WTC11 (cell line): ENCODE measurements at regions not wholly inside any gene's neighbourhood (a gene's known extent, or its start where the extent isn't known, plus 50 kb on each side); places are given as distances from the start of the nearest gene placed in this dataset.

Experiments used
- ATAC-seq: fragments of 200-7000 bp; cut with Tn5 transposase; 2 replicates; pipeline ENCODE4 v1.10.0; 2021; ENCODE audit warnings: mild to moderate bottlenecking, moderate library complexity
- CTCF ChIA-PET: fragments of 300-600 bp; sonication (Branson Sonifier 250); formaldehyde crosslinking; loops from one replicate; lab custom pipeline; 2021; ENCODE audit warnings: antibody characterized with exemption; lab: Charles Lee
- POLR2A ChIA-PET: fragments of 350-600 bp; sonication (Branson Sonifier 250); formaldehyde crosslinking; loops from one replicate; lab custom pipeline; 2021; ENCODE audit warnings: antibody characterized with exemption; lab: Charles Lee
- DNase-seq: peaks from one replicate; pipeline ENCODE4 v3.0.0; 2021; ENCODE audit warnings: low spot score
- H3K27ac Mint-ChIP-seq: 2 replicates; pipeline ENCODE4 v1.8.0; 2021; ENCODE audit warnings: mixed read lengths
- H3K27me3 Mint-ChIP-seq: 2 replicates; pipeline ENCODE4 v1.8.0; 2021; ENCODE audit warnings: low read depth, mild to moderate bottlenecking, moderate library complexity, mixed read lengths
- H3K36me3 Mint-ChIP-seq: 2 replicates; pipeline ENCODE4 v1.8.0; 2021; ENCODE audit warnings: mixed read lengths
- H3K4me1 Mint-ChIP-seq: 2 replicates; pipeline ENCODE4 v1.8.0; 2022; ENCODE audit warnings: mixed read lengths
- H3K4me3 Mint-ChIP-seq: 2 replicates; pipeline ENCODE4 v1.8.0; 2021; ENCODE audit warnings: mild to moderate bottlenecking, moderate library complexity, mixed read lengths
- H3K9me3 Mint-ChIP-seq: 2 replicates; pipeline ENCODE4 v1.8.0; 2021; ENCODE audit warnings: mixed read lengths
- CBFB ChIP-seq: sonication (generic); formaldehyde crosslinking; IDR thresholded peaks from 2 replicates; pipeline ENCODE4 v1.8.1; 2022; ENCODE audit warnings: mild to moderate bottlenecking, low read depth, missing genetic modification reagents
- E2F1 ChIP-seq: sonication (generic); formaldehyde crosslinking; IDR thresholded peaks from 2 replicates; pipeline ENCODE4 v1.8.0; 2022; ENCODE audit warnings: mild to moderate bottlenecking, missing genetic modification reagents
- HMGA2 ChIP-seq: fragments of 250-450 bp; sonication (Bioruptor Pico); IDR thresholded peaks from 2 replicates; pipeline ENCODE4 v1.4.0; 2021; ENCODE audit warnings: mild to moderate bottlenecking, moderate library complexity
- NR3C1 ChIP-seq: sonication (generic); formaldehyde crosslinking; conservative IDR thresholded peaks from 2 replicates; pipeline ENCODE4 v1.8.1; 2023; ENCODE audit warnings: low read depth, mild to moderate bottlenecking, missing genetic modification reagents
- PREB ChIP-seq: sonication (generic); formaldehyde crosslinking; IDR thresholded peaks from 2 replicates; pipeline ENCODE4 v1.8.1; 2022; ENCODE audit warnings: mild to moderate bottlenecking, missing genetic modification reagents, moderate library complexity, borderline replicate concordance
- TEAD4 ChIP-seq: sonication (generic); formaldehyde crosslinking; IDR thresholded peaks from 2 replicates; pipeline ENCODE4 v1.8.0; 2022; ENCODE audit warnings: mild to moderate bottlenecking, missing genetic modification reagents
- ZBTB21 ChIP-seq: sonication (generic); formaldehyde crosslinking; IDR thresholded peaks from 2 replicates; pipeline ENCODE4 v1.8.1; 2023; ENCODE audit warnings: mild to moderate bottlenecking, missing genetic modification reagents, borderline replicate concordance
- ZMAT4 ChIP-seq: fragments of 250-450 bp; sonication (Bioruptor Pico); IDR thresholded peaks from 2 replicates; pipeline ENCODE4 v1.9.0; 2021; ENCODE audit warnings: mild to moderate bottlenecking
- ZNF232 ChIP-seq: sonication (generic); formaldehyde crosslinking; IDR thresholded peaks from 2 replicates; pipeline ENCODE4 v1.8.0; 2022; ENCODE audit warnings: mild to moderate bottlenecking, missing genetic modification reagents
- ZNF396 ChIP-seq: fragments of 250-450 bp; sonication (Bioruptor Pico); IDR thresholded peaks from 2 replicates; pipeline ENCODE4 v1.8.0; 2021; ENCODE audit warnings: mild to moderate bottlenecking, moderate library complexity, borderline replicate concordance
- ZNF532 ChIP-seq: fragments of 250-450 bp; sonication (Bioruptor Pico); IDR thresholded peaks from 2 replicates; pipeline ENCODE4 v1.9.0; 2021; ENCODE audit warnings: mild to moderate bottlenecking, borderline replicate concordance
- TF ChIP-seq, protein P1 (sequence below): sonication (generic); formaldehyde crosslinking; conservative IDR thresholded peaks from 2 replicates; pipeline ENCODE4 v1.8.1; 2022; ENCODE audit warnings: mild to moderate bottlenecking, missing genetic modification reagents
- TF ChIP-seq, protein P2 (sequence below): sonication (generic); formaldehyde crosslinking; IDR thresholded peaks from 2 replicates; pipeline ENCODE4 v1.8.0; 2022; ENCODE audit warnings: mild to moderate bottlenecking, missing genetic modification reagents
- TF ChIP-seq, protein P3 (sequence below): sonication (generic); formaldehyde crosslinking; IDR thresholded peaks from 2 replicates; pipeline ENCODE4 v1.8.1; 2023; ENCODE audit warnings: mild to moderate bottlenecking, missing genetic modification reagents, moderate library complexity
- TF ChIP-seq, protein P4 (sequence below): sonication (generic); formaldehyde crosslinking; IDR thresholded peaks from 2 replicates; pipeline ENCODE4 v1.8.0; 2022; ENCODE audit warnings: missing genetic modification reagents
- TF ChIP-seq, protein P5 (sequence below): fragments of 250-450 bp; sonication (Bioruptor Pico); IDR thresholded peaks from 2 replicates; pipeline ENCODE4 v1.9.0; 2021; ENCODE audit warnings: mild to moderate bottlenecking

- TF ChIP-seq, protein P1, sequence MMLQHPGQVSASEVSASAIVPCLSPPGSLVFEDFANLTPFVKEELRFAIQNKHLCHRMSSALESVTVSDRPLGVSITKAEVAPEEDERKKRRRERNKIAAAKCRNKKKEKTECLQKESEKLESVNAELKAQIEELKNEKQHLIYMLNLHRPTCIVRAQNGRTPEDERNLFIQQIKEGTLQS (CRISPR knock-in tag): no peak
- TF ChIP-seq PREB (CRISPR knock-in tag): no peak
Observed at GRCh38 chr6:167578371-167578901, 248.3 kb upstream of the AFDN start (continued).

DNA sequence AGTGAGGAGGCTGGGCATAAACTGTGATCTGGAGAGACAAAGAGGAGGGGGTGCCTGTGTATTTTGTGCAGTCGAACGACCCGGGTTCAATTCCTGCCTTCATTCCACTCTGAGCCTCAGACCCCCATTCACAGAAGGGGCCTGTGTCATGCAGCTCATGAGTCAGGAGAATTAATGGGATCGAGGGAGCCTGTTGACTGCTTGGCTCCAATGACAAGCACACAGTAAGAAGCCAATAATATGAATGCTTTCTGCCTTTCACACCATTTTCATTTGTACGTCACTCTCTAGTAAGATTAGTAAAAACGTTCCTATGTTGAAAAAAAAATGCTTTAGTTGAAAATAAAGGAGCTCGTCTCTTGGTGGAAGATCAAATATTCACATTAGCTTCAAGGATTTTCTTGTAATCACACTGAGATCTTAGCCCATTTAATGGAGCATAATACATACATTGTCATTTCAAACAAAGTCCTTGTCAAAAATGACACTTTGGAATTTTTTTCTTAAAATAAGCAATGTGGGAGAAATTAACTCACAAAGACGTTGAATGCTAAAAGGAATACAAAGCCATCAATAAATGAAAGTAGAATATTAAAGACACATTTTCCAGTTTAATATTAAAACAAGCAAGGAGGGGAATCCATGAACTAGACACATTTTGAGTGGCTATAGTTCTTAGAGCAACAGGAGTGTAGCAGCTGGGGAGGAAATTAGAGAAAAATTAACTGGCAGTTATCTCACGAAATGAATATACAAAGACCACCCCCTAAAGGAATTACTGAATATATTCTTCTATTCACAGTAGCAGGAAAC lies 246.7 kb upstream of the AFDN start:
- peaks cover 19% of the 10 kb centered on the region for H3K9me3 Mint-ChIP-seq
- H3K4me3 Mint-ChIP-seq: no peak overlapping the region
- no peak for ATAC-seq
- peaks cover 2% of the 10 kb centered on the region; the same call in 1 of the 2 replicates for H3K36me3 Mint-ChIP-seq
- H3K4me1 Mint-ChIP-seq: peaks cover 11% of the 10 kb centered on the region; the same call in 1 of the 2 replicates
- CTCF ChIA-PET: no interaction called here
- DNase-seq: no peak
- no peak overlapping the region for H3K27ac Mint-ChIP-seq
- peaks cover 4% of the 10 kb centered on the region for H3K27me3 Mint-ChIP-seq
- POLR2A ChIA-PET: interaction anchor here (0.5 kb wide), 1 partner anchor 65 kb away, joined by 4 read pairs; no protein-coding TSS in a partner anchor
- TF ChIP-seq, protein P2, sequence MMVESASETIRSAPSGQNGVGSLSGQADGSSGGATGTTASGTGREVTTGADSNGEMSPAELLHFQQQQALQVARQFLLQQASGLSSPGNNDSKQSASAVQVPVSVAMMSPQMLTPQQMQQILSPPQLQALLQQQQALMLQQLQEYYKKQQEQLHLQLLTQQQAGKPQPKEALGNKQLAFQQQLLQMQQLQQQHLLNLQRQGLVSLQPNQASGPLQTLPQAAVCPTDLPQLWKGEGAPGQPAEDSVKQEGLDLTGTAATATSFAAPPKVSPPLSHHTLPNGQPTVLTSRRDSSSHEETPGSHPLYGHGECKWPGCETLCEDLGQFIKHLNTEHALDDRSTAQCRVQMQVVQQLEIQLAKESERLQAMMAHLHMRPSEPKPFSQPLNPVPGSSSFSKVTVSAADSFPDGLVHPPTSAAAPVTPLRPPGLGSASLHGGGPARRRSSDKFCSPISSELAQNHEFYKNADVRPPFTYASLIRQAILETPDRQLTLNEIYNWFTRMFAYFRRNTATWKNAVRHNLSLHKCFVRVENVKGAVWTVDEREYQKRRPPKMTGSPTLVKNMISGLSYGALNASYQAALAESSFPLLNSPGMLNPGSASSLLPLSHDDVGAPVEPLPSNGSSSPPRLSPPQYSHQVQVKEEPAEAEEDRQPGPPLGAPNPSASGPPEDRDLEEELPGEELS (CRISPR knock-in tag): no peak
- TF ChIP-seq NR3C1 (CRISPR knock-in tag) (no peak), ZNF232 (CRISPR knock-in tag) (no peak), ZNF532 (CRISPR knock-in tag) (no peak), ZBTB21 (CRISPR knock-in tag) (no peak), TEAD4 (CRISPR knock-in tag) (no peak), ZMAT4 (CRISPR knock-in tag) (no peak), ZNF396 (no peak), E2F1 (no peak), HMGA2 (CRISPR knock-in tag) (no peak), CBFB (CRISPR knock-in tag) (no peak)
- TF ChIP-seq, protein P3, sequence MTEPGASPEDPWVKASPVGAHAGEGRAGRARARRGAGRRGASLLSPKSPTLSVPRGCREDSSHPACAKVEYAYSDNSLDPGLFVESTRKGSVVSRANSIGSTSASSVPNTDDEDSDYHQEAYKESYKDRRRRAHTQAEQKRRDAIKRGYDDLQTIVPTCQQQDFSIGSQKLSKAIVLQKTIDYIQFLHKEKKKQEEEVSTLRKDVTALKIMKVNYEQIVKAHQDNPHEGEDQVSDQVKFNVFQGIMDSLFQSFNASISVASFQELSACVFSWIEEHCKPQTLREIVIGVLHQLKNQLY (CRISPR knock-in tag): no peak
- TF ChIP-seq, protein P4, sequence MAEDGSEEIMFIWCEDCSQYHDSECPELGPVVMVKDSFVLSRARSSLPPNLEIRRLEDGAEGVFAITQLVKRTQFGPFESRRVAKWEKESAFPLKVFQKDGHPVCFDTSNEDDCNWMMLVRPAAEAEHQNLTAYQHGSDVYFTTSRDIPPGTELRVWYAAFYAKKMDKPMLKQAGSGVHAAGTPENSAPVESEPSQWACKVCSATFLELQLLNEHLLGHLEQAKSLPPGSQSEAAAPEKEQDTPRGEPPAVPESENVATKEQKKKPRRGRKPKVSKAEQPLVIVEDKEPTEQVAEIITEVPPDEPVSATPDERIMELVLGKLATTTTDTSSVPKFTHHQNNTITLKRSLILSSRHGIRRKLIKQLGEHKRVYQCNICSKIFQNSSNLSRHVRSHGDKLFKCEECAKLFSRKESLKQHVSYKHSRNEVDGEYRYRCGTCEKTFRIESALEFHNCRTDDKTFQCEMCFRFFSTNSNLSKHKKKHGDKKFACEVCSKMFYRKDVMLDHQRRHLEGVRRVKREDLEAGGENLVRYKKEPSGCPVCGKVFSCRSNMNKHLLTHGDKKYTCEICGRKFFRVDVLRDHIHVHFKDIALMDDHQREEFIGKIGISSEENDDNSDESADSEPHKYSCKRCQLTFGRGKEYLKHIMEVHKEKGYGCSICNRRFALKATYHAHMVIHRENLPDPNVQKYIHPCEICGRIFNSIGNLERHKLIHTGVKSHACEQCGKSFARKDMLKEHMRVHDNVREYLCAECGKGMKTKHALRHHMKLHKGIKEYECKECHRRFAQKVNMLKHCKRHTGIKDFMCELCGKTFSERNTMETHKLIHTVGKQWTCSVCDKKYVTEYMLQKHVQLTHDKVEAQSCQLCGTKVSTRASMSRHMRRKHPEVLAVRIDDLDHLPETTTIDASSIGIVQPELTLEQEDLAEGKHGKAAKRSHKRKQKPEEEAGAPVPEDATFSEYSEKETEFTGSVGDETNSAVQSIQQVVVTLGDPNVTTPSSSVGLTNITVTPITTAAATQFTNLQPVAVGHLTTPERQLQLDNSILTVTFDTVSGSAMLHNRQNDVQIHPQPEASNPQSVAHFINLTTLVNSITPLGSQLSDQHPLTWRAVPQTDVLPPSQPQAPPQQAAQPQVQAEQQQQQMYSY: no peak
- TF ChIP-seq, protein P5, sequence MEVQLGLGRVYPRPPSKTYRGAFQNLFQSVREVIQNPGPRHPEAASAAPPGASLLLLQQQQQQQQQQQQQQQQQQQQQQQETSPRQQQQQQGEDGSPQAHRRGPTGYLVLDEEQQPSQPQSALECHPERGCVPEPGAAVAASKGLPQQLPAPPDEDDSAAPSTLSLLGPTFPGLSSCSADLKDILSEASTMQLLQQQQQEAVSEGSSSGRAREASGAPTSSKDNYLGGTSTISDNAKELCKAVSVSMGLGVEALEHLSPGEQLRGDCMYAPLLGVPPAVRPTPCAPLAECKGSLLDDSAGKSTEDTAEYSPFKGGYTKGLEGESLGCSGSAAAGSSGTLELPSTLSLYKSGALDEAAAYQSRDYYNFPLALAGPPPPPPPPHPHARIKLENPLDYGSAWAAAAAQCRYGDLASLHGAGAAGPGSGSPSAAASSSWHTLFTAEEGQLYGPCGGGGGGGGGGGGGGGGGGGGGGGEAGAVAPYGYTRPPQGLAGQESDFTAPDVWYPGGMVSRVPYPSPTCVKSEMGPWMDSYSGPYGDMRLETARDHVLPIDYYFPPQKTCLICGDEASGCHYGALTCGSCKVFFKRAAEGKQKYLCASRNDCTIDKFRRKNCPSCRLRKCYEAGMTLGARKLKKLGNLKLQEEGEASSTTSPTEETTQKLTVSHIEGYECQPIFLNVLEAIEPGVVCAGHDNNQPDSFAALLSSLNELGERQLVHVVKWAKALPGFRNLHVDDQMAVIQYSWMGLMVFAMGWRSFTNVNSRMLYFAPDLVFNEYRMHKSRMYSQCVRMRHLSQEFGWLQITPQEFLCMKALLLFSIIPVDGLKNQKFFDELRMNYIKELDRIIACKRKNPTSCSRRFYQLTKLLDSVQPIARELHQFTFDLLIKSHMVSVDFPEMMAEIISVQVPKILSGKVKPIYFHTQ (CRISPR knock-in tag): no peak
